GM23338 (cell line): ENCODE measurements at regions not wholly inside any gene's neighbourhood (a gene's known extent, or its start where the extent isn't known, plus 50 kb on each side); places are given as distances from the start of the nearest gene placed in this dataset.

Source experiments
- ATAC-seq: fragments of 200-7000 bp; cut with Tn5 transposase; 3 replicates; pipeline ENCODE4 v1.9.1; 2020
- DNase-seq: peaks from one replicate; pipeline ENCODE4 v3.0.0-alpha.2; 2015; ENCODE audit warnings: low spot score
- H2AFZ ChIP-seq: fragments of 200-600 bp; sonication (generic); 2 replicates; pipeline ENCODE4 v1.8.0; 2016; ENCODE audit warnings: antibody characterized with exemption, mild to moderate bottlenecking, moderate library complexity
- H3F3A ChIP-seq: fragments of 200-600 bp; sonication (generic); replicated peaks from 2 replicates; pipeline ENCODE4 v1.8.0; 2017; ENCODE audit warnings: antibody characterized with exemption, mixed run types, low read depth
- H3K27ac ChIP-seq: fragments of 200-600 bp; sonication (generic); 2 replicates; pipeline ENCODE4 v1.6.1; 2016; ENCODE audit warnings: low read depth
- H3K27me3 ChIP-seq: fragments of 200-600 bp; sonication (generic); 2 replicates; pipeline ENCODE4 v1.8.0; 2016; ENCODE audit warnings: mild to moderate bottlenecking, mixed run types, moderate library complexity; ENCODE audit not compliant: insufficient read depth
- H3K36me3 ChIP-seq: fragments of 200-600 bp; sonication (generic); 2 replicates; pipeline ENCODE4 v1.8.0; 2016; ENCODE audit warnings: mild to moderate bottlenecking; ENCODE audit not compliant: insufficient read depth
- H3K4me1 ChIP-seq: fragments of 200-600 bp; sonication (generic); 2 replicates; pipeline ENCODE4 v1.8.0; 2016; ENCODE audit warnings: mild to moderate bottlenecking, moderate library complexity; ENCODE audit not compliant: insufficient read depth
- H3K4me2 ChIP-seq: fragments of 200-600 bp; sonication (generic); 2 replicates; pipeline ENCODE4 v1.7.1; 2017; ENCODE audit warnings: mixed run types
- H3K4me3 ChIP-seq: fragments of 200-600 bp; sonication (generic); 2 replicates; pipeline ENCODE4 v1.6.1; 2016; ENCODE audit warnings: mixed run types
- H3K79me2 ChIP-seq: fragments of 200-600 bp; sonication (generic); replicated peaks from 2 replicates; pipeline ENCODE4 v1.8.0; 2017; ENCODE audit warnings: mild to moderate bottlenecking; ENCODE audit not compliant: insufficient read depth
- H3K9me2 ChIP-seq: fragments of 200-600 bp; sonication (generic); 2 replicates; pipeline ENCODE4 v1.8.0; 2017; ENCODE audit not compliant: insufficient read depth
- H4K20me1 ChIP-seq: fragments of 200-600 bp; sonication (generic); replicated peaks from 2 replicates; pipeline ENCODE4 v1.8.0; 2017; ENCODE audit warnings: mild to moderate bottlenecking; ENCODE audit not compliant: insufficient read depth
- H3K27ac Mint-ChIP-seq: 2 replicates; pipeline ENCODE4 v1.8.0; 2020; ENCODE audit warnings: inconsistent platforms, mild to moderate bottlenecking, moderate library complexity, mixed read lengths
- H3K27me3 Mint-ChIP-seq: 3 replicates; pipeline ENCODE4 v1.8.0; 2022; ENCODE audit warnings: low read depth, mild to moderate bottlenecking, moderate library complexity, mixed read lengths, inconsistent platforms; ENCODE audit not compliant: insufficient read depth, poor library complexity
- H3K36me3 Mint-ChIP-seq: 3 replicates; pipeline ENCODE4 v1.8.0; 2021; ENCODE audit warnings: low read depth, mild to moderate bottlenecking, inconsistent platforms, moderate library complexity, mixed read lengths
- H3K4me1 Mint-ChIP-seq: 3 replicates; pipeline ENCODE4 v1.8.0; 2020; ENCODE audit warnings: mild to moderate bottlenecking, inconsistent platforms, mixed read lengths
- H3K4me3 Mint-ChIP-seq: 3 replicates; pipeline ENCODE4 v1.8.0; 2021; ENCODE audit warnings: moderate library complexity, mild to moderate bottlenecking, inconsistent platforms, mixed read lengths
- H3K9me3 Mint-ChIP-seq: 3 replicates; pipeline ENCODE4 v1.8.0; 2020; ENCODE audit warnings: moderate library complexity, mild to moderate bottlenecking, inconsistent platforms, mixed read lengths
- CREB1 ChIP-seq: fragments of 250-450 bp; sonication (Bioruptor Pico); IDR thresholded peaks from 2 replicates; pipeline ENCODE4 v1.5.0; 2020; ENCODE audit warnings: low read depth, mild to moderate bottlenecking, moderate library complexity
- EZH2 ChIP-seq: fragments of 200-600 bp; sonication (generic); IDR thresholded peaks from one replicate; pipeline ENCODE4 v1.8.0; 2017; ENCODE audit warnings: antibody characterized with exemption, mild to moderate bottlenecking, low read depth; ENCODE audit not compliant: unreplicated experiment
- EZH2phosphoT487 ChIP-seq: fragments of 200-600 bp; sonication (generic); IDR thresholded peaks from one replicate; pipeline ENCODE4 v1.8.1; 2018; ENCODE audit warnings: antibody characterized with exemption; ENCODE audit not compliant: unreplicated experiment
- JUNB ChIP-seq: IDR thresholded peaks from one replicate; pipeline ENCODE4 v1.6.1; 2016; ENCODE audit warnings: antibody characterized with exemption; ENCODE audit not compliant: unreplicated experiment
- NANOG ChIP-seq: IDR thresholded peaks from 2 replicates; pipeline ENCODE4 v1.6.1; 2016; ENCODE audit warnings: antibody characterized with exemption, borderline replicate concordance
- POLR2AphosphoS5 ChIP-seq: IDR thresholded peaks from 2 replicates; pipeline ENCODE4 v1.6.1; 2016; ENCODE audit warnings: antibody characterized with exemption, low read depth
- STAT1 ChIP-seq: IDR thresholded peaks from one replicate; pipeline ENCODE4 v1.6.1; 2016; ENCODE audit warnings: antibody characterized with exemption; ENCODE audit not compliant: unreplicated experiment
- ZNF114 ChIP-seq: fragments of 250-450 bp; sonication (Bioruptor Pico); IDR thresholded peaks from 2 replicates; pipeline ENCODE4 v1.5.0; 2020; ENCODE audit warnings: mild to moderate bottlenecking, moderate library complexity
- ZNF331 ChIP-seq: fragments of 250-450 bp; sonication (Bioruptor Pico); IDR thresholded peaks from 2 replicates; pipeline ENCODE4 v1.5.0; 2020; ENCODE audit warnings: low read depth, mild to moderate bottlenecking, moderate library complexity
- TF ChIP-seq, protein P1 (sequence below): IDR thresholded peaks from one replicate; pipeline ENCODE4 v1.6.1; 2018; ENCODE audit warnings: antibody characterized with exemption; ENCODE audit not compliant: unreplicated experiment
- TF ChIP-seq, protein P2 (sequence below): IDR thresholded peaks from 2 replicates; pipeline ENCODE4 v1.6.1; 2016; ENCODE audit warnings: antibody characterized with exemption
- TF ChIP-seq, protein P3 (sequence below): fragments of 250-450 bp; sonication (Bioruptor Pico); IDR thresholded peaks from 2 replicates; pipeline ENCODE4 v1.5.0; 2020; ENCODE audit warnings: mild to moderate bottlenecking, moderate library complexity
- TF ChIP-seq, protein P4 (sequence below), 2 experiments: fragments of 200-600 bp in 1 of 2; sonication (generic) in 1 of 2; conservative IDR thresholded peaks; 2 replicates each; pipeline versions ENCODE4 v1.5.1 to v1.6.1; 2016 to 2017; ENCODE audit warnings: antibody characterized with exemption in 2 of 2, low read depth in 2 of 2, mild to moderate bottlenecking in 2 of 2, moderate library complexity in 1 of 2

DNA sequence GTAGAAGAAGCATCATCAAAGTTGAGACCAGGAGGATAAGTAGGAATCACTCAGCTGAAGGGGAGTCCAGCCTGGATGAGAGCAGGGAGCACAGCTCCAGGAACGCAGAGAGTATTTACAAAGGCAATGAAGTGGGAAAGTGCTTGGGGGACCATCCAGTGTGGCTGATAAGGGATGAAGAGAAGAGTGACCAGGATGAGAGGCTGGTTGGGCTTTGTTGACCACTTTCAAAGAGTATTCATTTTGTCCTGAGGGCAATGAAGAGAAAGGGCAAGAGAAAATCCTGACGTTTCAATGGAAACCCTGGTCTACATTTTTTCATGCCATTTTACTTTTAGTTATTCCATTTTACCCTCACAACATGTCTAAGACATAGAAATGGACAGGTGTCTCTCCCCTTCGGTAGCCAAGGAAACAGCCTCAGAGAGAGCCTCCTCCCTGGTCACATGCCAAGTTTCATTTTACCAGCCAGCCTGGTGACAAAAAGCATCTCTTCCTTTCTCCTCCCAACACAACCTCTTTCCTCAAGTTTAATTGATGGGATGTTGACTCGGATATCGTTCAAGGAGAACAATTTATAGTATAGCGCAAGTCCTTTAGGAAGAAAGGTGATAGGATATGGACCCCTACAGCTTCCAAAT lies 492.7 kb upstream of the CLINT1 start:
- peaks cover 7% of the 10 kb centered on the region; the same call in 2 of the 3 replicates for H3K36me3 Mint-ChIP-seq
- Histone ChIP-seq H3F3A (no peaks in the 10 kb centered on the region), H3K9me2 (peaks cover 6% of the 10 kb centered on the region; the same call in 1 of the 2 replicates), H4K20me1 (no peaks in the 10 kb centered on the region), H3K79me2 (no peaks in the 10 kb centered on the region), H2AFZ (peak overlapping the region; percentile 94; the same call in 1 of the 2 replicates), H3K36me3 (no peaks in the 10 kb centered on the region), H3K4me1 (no peaks in the 10 kb centered on the region), H3K27ac (no peak overlapping the region), H3K4me3 (no peak overlapping the region), H3K27me3 (no peaks in the 10 kb centered on the region), H3K4me2 (no peak overlapping the region)
- DNase-seq, result no peak
- H3K27me3 Mint-ChIP-seq, result peaks cover 5% of the 10 kb centered on the region
- peaks cover 8% of the 10 kb centered on the region; the same call in 2 of the 3 replicates for H3K4me1 Mint-ChIP-seq
- H3K9me3 Mint-ChIP-seq, result peaks cover 6% of the 10 kb centered on the region; the same call in 2 of the 3 replicates
- TF ChIP-seq, protein P1, sequence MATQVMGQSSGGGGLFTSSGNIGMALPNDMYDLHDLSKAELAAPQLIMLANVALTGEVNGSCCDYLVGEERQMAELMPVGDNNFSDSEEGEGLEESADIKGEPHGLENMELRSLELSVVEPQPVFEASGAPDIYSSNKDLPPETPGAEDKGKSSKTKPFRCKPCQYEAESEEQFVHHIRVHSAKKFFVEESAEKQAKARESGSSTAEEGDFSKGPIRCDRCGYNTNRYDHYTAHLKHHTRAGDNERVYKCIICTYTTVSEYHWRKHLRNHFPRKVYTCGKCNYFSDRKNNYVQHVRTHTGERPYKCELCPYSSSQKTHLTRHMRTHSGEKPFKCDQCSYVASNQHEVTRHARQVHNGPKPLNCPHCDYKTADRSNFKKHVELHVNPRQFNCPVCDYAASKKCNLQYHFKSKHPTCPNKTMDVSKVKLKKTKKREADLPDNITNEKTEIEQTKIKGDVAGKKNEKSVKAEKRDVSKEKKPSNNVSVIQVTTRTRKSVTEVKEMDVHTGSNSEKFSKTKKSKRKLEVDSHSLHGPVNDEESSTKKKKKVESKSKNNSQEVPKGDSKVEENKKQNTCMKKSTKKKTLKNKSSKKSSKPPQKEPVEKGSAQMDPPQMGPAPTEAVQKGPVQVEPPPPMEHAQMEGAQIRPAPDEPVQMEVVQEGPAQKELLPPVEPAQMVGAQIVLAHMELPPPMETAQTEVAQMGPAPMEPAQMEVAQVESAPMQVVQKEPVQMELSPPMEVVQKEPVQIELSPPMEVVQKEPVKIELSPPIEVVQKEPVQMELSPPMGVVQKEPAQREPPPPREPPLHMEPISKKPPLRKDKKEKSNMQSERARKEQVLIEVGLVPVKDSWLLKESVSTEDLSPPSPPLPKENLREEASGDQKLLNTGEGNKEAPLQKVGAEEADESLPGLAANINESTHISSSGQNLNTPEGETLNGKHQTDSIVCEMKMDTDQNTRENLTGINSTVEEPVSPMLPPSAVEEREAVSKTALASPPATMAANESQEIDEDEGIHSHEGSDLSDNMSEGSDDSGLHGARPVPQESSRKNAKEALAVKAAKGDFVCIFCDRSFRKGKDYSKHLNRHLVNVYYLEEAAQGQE, result no peak
- TF ChIP-seq, protein P2, sequence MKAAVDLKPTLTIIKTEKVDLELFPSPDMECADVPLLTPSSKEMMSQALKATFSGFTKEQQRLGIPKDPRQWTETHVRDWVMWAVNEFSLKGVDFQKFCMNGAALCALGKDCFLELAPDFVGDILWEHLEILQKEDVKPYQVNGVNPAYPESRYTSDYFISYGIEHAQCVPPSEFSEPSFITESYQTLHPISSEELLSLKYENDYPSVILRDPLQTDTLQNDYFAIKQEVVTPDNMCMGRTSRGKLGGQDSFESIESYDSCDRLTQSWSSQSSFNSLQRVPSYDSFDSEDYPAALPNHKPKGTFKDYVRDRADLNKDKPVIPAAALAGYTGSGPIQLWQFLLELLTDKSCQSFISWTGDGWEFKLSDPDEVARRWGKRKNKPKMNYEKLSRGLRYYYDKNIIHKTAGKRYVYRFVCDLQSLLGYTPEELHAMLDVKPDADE, result no peak
- TF ChIP-seq, protein P3, sequence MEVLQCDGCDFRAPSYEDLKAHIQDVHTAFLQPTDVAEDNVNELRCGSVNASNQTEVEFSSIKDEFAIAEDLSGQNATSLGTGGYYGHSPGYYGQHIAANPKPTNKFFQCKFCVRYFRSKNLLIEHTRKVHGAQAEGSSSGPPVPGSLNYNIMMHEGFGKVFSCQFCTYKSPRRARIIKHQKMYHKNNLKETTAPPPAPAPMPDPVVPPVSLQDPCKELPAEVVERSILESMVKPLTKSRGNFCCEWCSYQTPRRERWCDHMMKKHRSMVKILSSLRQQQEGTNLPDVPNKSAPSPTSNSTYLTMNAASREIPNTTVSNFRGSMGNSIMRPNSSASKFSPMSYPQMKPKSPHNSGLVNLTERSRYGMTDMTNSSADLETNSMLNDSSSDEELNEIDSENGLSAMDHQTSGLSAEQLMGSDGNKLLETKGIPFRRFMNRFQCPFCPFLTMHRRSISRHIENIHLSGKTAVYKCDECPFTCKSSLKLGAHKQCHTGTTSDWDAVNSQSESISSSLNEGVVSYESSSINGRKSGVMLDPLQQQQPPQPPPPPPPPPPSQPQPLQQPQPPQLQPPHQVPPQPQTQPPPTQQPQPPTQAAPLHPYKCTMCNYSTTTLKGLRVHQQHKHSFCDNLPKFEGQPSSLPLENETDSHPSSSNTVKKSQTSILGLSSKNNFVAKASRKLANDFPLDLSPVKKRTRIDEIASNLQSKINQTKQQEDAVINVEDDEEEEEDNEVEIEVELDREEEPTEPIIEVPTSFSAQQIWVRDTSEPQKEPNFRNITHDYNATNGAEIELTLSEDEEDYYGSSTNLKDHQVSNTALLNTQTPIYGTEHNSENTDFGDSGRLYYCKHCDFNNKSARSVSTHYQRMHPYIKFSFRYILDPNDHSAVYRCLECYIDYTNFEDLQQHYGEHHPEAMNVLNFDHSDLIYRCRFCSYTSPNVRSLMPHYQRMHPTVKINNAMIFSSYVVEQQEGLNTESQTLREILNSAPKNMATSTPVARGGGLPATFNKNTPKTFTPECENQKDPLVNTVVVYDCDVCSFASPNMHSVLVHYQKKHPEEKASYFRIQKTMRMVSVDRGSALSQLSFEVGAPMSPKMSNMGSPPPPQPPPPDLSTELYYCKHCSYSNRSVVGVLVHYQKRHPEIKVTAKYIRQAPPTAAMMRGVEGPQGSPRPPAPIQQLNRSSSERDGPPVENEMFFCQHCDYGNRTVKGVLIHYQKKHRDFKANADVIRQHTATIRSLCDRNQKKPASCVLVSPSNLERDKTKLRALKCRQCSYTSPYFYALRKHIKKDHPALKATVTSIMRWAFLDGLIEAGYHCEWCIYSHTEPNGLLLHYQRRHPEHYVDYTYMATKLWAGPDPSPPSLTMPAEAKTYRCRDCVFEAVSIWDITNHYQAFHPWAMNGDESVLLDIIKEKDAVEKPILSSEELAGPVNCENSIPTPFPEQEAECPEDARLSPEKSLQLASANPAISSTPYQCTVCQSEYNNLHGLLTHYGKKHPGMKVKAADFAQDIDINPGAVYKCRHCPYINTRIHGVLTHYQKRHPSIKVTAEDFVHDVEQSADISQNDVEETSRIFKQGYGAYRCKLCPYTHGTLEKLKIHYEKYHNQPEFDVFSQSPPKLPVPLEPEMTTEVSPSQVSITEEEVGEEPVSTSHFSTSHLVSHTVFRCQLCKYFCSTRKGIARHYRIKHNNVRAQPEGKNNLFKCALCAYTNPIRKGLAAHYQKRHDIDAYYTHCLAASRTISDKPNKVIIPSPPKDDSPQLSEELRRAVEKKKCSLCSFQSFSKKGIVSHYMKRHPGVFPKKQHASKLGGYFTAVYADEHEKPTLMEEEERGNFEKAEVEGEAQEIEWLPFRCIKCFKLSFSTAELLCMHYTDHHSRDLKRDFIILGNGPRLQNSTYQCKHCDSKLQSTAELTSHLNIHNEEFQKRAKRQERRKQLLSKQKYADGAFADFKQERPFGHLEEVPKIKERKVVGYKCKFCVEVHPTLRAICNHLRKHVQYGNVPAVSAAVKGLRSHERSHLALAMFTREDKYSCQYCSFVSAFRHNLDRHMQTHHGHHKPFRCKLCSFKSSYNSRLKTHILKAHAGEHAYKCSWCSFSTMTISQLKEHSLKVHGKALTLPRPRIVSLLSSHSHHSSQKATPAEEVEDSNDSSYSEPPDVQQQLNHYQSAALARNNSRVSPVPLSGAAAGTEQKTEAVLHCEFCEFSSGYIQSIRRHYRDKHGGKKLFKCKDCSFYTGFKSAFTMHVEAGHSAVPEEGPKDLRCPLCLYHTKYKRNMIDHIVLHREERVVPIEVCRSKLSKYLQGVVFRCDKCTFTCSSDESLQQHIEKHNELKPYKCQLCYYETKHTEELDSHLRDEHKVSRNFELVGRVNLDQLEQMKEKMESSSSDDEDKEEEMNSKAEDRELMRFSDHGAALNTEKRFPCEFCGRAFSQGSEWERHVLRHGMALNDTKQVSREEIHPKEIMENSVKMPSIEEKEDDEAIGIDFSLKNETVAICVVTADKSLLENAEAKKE (CRISPR knock-in tag), result no peak
- TF ChIP-seq POLR2AphosphoS5 (no peak), STAT1 (no peak), EZH2 (no peak), NANOG (no peak), ZNF331 (CRISPR knock-in tag) (no peak), ZNF114 (CRISPR knock-in tag) (no peak), EZH2phosphoT487 (no peak), CREB1 (CRISPR knock-in tag) (no peak), JUNB (no peak)
- TF ChIP-seq, protein P4, sequence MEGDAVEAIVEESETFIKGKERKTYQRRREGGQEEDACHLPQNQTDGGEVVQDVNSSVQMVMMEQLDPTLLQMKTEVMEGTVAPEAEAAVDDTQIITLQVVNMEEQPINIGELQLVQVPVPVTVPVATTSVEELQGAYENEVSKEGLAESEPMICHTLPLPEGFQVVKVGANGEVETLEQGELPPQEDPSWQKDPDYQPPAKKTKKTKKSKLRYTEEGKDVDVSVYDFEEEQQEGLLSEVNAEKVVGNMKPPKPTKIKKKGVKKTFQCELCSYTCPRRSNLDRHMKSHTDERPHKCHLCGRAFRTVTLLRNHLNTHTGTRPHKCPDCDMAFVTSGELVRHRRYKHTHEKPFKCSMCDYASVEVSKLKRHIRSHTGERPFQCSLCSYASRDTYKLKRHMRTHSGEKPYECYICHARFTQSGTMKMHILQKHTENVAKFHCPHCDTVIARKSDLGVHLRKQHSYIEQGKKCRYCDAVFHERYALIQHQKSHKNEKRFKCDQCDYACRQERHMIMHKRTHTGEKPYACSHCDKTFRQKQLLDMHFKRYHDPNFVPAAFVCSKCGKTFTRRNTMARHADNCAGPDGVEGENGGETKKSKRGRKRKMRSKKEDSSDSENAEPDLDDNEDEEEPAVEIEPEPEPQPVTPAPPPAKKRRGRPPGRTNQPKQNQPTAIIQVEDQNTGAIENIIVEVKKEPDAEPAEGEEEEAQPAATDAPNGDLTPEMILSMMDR (conservative IDR thresholded peaks at IDR 0.05; ENCODE audit: low read depth in 2 of 2), result no peak
- no peak for ATAC-seq
- H3K4me3 Mint-ChIP-seq, result no peak overlapping the region
- no peak overlapping the region; the same call in 1 of the 2 replicates for H3K27ac Mint-ChIP-seq
